Fibroblast of mammary gland (primary cell): ENCODE measurements at regions not wholly inside any gene's neighbourhood (a gene's known extent, or its start where the extent isn't known, plus 50 kb on each side); places are given as distances from the start of the nearest gene placed in this dataset.

Experiments used
- DNase-seq: peaks from one replicate; pipeline ENCODE4 v3.0.0-alpha.2; 2010; ENCODE audit warnings: low read depth
- H3K4me3 ChIP-seq: 2 replicates; pipeline ENCODE4 v1.5.1; 2011; ENCODE audit warnings: low read depth, mild to moderate bottlenecking, low read length, moderate library complexity; ENCODE audit not compliant: control insufficient read depth
- CTCF ChIP-seq: conservative IDR thresholded peaks from 2 replicates; pipeline ENCODE4 v1.5.1; 2011; ENCODE audit warnings: low read depth, low read length, inconsistent platforms; ENCODE audit not compliant: control insufficient read depth, insufficient read depth

DNA sequence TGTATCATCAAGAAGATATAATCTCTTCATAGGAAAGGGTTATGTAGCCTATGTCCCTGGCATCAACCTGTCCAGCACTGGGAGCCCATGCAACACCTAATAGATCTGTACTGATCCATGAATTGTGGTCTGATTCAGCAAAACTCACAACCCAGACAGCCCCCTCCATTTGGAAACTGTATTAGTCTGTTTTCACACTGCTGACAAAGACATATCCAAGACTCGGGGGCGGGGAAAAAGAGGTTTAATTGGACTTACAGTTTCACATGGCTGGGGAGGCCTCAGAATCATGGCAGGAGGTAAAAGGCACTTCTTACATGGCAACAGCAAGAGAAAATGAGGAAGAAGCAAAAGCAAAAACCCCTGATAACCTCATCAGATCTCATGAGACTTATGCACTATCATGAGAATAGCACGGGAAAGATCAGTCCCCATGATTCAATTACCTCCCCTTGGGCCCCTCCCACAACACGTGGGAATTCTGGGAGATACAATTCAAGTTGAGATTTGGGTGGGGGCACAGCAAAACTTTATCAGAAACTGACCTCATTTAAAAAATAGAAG, 83.3 kb downstream of the TRIM42 start:
- DNase-seq = no peak
- no peak for TF ChIP-seq CTCF
- no peak overlapping the region for H3K4me3 ChIP-seq

- no peak for DNase-seq
- TF ChIP-seq CTCF = no peak
- no peak overlapping the region for H3K4me3 ChIP-seq
Observed at GRCh38 chr3:140762746-140763145, 84.9 kb downstream of the TRIM42 start.

DNA sequence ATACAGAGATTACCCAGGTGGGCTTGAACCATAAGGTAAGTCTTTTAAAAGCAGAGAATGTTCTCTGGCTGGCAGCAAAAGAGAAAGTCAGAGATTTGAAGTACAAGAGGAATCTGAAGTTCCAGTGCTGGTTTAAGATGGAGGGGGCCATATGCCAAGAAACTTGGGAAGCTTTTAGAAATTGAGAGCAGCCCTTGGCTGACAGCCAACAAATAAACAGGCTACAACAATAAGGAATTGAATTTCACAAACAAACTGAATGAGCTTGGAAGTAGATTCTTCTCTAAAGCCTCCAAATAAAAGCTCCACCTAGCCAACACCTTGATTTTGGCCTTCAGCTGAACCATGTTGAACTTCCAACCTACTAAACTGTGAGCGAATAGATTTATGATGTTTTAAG, 85.7 kb downstream of the TRIM42 start:
- H3K4me3 ChIP-seq = no peak overlapping the region
- no peak for DNase-seq
- TF ChIP-seq CTCF = no peak

DNA sequence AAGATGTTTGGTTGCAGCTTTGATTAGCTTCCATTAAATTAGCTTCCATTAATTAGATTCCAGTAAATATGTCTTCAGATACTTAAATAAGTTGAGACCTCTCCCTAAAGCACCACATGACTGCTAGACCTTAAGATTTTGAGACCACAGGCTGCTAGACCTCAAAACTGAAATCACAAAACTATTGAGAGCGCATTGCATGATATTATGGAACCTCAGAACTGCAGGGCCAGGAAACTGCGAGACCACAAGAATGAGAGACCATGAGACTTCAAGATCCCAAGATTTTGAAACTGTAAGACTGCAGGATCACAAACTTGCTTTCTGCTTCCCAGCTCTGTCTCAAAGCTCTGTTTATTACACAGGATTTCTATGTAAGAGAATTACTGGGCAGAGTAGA, 87.4 kb downstream of the TRIM42 start:
- DNase-seq = no peak
- no peak overlapping the region for H3K4me3 ChIP-seq

DNA sequence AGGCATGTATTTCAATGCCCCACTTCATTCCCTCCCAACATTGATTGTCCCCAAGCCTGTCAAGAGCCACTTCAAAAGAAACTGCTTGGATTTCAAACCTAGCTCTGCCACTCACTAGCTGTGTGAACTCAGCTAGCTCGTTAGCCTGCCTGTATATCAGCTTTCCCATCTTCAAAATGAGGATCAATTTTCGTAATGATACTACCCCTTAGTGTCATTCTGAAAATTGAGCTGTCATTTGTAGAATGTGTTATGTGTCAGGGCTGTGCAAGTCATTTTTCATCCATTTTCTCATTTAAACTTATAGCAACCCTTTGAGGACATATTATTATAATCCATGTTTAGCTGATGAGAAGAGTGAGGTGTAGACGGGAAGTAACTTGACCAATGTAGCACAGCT, 88.6 kb downstream of the TRIM42 start:
- no peak for DNase-seq
- H3K4me3 ChIP-seq = no peak overlapping the region
- TF ChIP-seq CTCF = no peak

More for the DNA sequence above, 87.4 kb downstream of the TRIM42 start:
- no peak for TF ChIP-seq CTCF

DNA sequence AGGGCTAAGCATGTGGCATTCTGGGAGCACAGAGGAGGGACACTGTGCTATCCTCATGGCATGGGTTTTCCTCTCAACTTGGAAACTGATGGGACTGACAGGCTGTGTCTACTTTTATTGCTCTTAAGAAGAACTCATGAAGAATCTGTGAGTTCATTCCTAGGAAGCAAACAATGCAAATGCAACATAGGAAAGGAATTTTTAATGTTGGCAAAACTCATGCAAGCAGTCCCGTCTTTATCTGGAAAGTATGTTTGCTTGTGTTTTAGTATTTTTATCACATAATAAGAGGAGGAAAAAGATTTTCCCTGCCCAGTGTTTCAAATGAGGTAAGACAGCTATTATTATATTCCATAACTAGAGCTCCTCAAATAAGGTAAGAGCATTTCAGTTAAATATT, 89.7 kb downstream of the TRIM42 start:
- no peak overlapping the region for H3K4me3 ChIP-seq
- no peak for DNase-seq
- TF ChIP-seq CTCF = no peak

DNA sequence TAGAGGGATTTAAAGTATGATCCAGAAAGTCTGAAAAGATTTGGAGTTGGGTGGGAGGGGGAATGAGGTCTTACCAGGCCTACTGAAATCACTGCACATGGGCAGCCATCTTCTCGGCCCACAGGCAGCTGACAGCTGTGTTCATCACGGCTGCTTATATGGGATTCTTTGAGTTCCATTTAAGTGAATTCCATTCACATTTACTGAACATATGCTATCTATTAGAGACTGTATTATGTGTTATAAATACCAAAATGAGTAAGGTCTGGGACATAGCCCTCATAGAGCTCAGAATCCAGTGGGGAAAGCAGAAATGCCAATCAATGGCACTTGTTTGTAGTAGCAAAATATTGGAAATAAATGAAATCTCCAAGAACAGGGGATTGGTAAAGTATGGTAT, 91.1 kb downstream of the TRIM42 start:
- DNase-seq = no peak

More for the DNA sequence above, 91.1 kb downstream of the TRIM42 start:
- no peak overlapping the region for H3K4me3 ChIP-seq
- no peak for TF ChIP-seq CTCF
